ENCODE measurements at regions not wholly inside any gene's neighbourhood (a gene's known extent, or its start where the extent isn't known, plus 50 kb on each side); places are given as distances from the start of the nearest gene placed in this dataset.
"Not testable (repeated sequence)": the region's sequence is repeated elsewhere in the genome, so short reads cannot be mapped to it uniquely, and the experiment has no call there.

DNA sequence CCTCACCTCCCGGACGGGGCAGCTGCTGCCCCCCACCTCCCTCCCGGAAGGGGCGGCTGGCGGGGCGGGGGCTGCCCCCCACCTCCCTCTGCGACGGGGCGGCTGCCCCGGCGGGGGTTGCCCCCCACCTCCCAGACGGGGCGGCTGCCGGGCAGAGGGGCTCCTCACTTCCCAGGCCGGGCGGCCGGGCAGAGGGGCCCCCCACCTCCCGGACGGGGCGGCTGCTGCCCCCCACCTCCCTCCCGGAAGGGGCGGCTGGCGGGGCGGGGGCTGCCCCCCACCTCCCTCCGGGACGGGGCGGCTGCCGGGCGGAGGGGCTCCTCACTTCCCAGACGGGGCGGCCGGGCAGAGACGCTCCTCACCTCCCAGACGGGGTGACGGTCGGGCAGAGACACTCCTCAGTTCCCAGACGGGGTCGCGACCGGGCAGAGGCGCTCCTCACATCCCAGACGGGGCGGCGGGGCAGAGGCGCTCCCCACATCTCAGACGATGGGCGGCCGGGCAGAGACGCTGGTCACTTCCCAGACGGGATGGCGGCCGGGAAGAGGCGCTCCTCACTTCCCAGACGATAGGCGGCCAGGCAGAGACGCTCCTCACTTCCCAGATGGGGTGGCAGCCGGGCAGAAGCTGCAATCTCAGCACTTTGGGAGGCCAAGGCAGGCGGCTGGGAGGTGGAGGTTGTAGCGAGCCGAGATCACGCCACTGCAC, 1218.8 kb downstream of the GATA3 start:
- DNase-seq, result not testable (repeated sequence)

DNA sequence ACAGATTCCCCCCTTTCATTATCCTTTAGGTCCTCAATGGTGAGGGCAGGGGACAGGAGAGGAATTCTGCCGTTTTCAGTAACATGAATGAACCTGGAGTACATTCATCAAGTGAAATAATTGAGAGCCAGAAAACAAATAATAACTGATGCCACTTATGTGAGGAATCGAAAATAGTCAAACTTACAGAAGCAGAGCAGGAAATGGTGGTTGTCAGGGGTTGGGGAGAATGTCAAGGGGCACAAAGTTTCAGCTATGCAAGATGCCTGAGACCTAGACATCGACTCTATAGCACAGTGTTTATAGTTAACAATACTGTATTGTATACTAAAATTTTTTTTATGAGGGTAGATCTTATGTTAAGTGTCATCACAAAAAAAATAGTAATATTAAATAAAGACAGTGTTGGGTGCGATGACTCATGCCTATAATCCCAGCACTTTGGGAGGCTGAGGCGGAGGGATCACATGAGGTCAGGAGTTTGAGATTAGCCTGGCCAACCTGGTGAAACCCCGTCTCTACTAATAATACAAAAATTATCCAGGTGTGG, 1219.8 kb downstream of the GATA3 start:
- no peak for DNase-seq

DNA sequence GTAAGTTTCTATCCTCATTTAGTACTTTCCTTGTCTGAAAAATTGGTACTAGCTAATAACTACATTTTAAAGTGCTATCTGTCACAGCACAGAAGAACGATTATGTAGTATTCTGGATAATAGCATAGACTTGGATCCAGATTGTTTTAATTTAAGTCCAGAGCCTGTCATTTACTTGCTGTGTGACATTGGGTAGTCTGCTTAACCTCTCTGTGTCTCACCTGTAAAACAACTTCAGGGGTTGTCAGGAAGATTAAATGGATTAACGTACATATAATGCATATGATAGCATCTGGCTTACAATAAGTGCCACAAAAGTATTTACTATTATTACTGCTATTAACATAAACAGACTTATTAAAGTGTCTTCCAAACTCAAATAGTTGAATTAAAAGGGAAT, 1221.4 kb downstream of the GATA3 start:
- no peak for DNase-seq

DNA sequence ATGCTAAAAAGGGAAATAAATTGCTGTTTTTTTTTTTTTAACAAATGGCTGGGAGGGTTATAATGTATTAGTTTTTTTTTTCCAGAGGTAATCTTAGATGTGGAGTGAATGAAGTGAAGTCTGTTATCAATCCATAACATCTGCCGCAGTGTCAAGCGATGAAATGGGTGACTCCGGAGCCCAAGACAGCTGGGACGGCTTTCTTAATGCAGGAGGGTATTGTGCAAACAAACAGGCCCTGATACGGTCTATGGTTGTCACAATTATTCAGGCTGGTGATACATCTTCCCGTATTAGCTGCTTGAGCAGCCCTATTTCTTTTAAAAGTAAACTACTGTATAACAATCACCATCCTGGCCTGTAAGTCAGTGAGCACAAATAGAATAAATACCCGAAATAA, 1231.2 kb downstream of the GATA3 start:
- DNase-seq, result no peak

DNA sequence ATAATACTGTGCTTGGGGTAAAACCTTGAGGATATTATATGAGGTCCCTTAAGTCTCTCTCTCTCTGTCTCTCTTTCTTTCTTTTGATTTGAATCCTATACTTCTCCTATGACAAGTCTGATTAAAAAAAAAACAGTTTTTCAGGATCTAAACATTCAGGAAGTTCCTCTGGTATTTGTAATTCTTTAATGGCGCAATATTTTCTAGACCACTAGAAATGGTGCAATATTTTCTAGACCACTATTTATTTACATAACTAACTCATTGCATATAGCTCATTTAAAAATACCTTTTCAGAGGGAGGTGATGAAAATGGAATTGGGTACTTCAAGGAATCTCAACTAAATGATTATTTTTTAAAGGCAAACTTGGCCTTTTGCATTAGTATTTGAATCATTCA, 1235.3 kb downstream of the GATA3 start:
- DNase-seq, result no peak

DNA sequence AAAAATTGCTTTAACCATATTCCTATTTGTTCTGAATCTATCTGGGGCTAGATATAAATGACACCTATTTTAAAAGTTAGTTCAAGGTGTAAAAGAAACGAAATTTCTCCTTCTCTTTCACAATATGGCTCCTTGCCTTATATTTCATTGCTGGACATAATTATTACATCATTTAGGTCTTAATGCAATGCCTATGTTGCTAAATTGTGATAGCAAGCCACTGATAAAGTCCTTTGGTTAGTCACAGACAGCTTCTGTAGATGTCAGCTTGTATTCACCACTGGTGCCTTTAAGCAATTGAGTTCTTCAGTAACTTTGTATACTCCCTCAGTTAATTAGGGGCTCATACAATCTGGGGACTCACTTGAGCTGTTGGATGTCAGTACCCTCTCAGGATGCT, 1236.6 kb downstream of the GATA3 start:
- no peak for DNase-seq

DNA sequence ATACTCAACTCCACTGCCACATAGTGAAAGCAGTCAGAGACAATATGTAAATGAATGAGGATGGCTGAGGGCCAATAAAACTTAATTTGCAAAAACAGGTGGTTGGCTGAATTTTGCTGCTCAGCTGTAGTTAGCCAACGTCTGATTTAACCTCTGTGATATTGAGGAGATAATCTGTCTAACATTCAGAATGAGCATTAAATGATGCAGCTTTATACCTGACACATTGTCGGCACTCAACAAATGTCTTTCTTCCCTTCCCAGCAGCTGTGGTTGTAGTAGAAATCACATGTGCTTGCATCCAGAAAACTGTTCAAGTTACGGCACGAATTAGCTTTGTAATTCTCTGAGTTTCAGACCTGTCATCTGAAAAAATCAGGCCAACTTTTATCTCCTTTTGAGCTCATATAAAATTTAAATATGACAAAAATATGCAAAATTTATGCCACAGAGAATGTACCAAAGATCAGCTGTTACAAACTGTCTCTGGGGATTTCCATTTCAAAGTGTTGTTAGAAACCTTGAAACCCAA, 1239.7 kb downstream of the GATA3 start:
- DNase-seq, result no peak

DNA sequence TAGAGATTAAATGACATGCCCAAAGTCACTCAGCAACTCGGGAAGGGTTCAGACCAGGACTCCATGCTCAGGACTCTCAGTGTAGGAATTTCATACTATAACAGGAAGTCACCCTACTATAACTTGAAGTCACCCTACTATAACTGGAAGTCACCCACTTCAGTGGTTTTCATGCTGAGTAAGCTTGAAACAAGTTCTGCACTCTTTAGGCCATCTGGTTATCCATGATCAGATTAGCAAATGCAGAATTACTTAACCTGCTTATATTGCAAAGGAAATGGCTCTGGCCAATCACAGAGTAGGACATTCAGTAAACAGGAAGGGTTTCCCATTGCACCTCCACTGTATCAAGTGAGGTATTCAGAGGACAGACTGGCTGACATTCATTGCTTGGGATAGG, 1240.4 kb downstream of the GATA3 start:
- no peak for DNase-seq

DNA sequence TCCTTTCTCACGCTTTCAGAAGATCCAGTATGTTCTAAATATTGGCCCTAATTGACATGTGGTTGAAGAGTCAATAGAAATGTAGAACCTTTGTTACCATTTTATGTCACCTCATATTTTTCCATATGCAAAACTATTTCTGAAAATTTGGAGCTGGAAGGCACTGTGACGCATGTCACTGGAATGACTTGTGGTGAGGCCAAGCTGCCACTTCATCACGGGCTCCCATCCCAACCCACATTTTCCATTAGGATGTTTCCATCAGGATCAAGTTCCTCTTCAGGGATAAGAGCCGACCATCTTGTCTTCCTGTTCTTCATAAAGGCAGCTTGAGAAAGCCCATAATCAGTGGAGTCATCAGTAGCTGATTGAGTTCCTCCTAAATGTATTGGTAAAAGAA, 1241.7 kb downstream of the GATA3 start:
- DNase-seq, result no peak

DNA sequence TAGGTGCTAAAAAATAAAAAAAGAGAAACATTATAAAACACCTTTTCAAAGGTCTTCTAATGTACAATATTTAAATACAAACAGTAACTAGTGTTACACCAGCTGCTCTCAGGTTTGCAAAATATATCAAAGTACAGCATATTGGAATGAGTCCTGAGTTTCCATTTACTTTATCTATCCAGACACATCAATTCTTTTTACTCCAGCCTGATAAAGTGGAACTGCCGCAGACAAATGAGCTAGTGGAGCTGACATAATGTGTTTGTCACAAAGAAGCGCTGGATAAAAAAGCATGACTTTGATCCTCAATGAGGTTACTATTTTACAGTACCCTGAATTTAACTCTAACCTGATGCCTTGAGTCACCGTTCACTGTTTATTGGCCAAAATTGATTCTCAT, 1243.1 kb downstream of the GATA3 start:
- no peak for DNase-seq

DNA sequence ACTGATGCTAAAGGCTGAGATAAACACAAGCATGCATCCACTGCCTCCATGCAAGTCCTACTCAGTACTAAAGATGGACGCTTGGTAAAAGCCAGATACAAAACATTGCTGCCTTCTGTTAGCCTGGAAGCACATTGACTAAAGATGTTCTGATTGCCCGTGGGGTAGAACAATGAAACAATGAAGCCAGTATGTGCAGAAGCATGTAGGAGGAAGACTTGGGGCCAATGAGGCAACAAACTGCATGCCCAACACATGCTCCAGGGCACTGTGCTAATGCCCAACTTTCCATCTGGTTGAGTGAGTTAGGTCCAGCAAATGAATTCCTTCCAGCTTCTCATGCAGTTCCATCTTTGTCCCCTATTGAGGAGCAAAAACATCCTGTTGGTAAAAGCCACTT, 1245.5 kb downstream of the GATA3 start:
- no peak for DNase-seq

DNA sequence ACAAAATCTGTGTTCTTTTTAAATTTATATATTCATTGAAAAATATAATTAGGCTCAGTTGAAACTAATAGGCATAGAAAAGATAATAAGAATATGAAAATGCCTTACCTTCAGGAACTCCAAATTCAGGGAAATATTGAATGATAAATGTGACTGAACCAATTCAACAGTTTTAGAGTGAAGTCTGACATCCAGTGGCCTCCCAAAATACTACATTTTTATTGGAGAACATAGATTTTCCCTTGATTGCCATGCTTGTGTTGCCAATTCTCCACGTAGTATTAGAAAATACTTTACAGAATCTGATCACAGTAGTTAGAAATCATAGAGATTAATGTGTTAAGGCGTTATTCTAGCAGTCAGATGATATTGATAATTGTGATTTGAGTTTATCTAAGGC, 1246.7 kb downstream of the GATA3 start:
- DNase-seq, result no peak

DNA sequence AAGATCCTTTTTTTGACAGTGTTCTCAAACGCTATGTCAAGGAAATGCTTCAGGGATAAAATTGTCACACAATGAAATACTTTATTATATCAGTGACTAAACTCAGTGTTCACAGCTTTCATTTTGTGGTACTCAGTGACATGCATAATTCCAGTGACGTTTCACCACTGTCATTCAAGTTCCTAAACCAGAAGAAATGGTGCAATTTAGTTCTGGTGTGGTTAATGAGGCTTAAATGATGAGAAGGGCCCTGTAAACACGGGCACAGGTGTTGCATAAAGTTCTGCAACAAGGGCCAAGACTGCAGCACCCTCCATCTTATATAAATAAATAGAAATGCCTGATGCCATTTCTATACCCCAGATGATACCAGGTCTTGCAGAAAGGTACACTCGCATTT, 1247.1 kb downstream of the GATA3 start:
- DNase-seq, result no peak

DNA sequence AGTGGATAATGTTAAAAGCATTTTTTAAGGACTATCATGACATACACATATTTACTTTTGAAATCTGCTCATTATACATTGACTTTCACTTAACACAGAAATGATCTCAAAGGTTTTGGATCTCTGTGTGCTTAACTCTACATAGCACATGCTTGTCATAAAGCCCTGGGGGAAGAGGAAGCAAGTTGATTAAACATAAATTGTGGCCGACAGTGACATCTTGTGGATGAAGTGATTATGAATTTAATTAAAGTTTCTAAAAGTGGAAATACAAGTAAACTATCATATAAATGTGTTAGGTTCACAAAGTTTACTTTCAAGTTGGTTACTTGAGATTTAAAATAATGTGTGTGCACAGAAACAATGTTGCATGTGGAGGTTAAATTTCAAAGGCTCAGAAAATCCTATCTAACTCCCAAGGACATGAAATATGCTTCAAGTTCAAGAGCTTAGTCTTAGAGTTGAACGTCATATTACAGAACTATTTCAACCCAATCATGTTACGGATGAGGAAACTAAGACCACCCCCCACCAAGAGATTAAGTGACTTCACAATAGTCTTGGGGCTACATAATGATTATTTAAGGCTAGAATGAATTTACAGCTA, 1247.8 kb downstream of the GATA3 start:
- peak; percentile 3 for DNase-seq

DNA sequence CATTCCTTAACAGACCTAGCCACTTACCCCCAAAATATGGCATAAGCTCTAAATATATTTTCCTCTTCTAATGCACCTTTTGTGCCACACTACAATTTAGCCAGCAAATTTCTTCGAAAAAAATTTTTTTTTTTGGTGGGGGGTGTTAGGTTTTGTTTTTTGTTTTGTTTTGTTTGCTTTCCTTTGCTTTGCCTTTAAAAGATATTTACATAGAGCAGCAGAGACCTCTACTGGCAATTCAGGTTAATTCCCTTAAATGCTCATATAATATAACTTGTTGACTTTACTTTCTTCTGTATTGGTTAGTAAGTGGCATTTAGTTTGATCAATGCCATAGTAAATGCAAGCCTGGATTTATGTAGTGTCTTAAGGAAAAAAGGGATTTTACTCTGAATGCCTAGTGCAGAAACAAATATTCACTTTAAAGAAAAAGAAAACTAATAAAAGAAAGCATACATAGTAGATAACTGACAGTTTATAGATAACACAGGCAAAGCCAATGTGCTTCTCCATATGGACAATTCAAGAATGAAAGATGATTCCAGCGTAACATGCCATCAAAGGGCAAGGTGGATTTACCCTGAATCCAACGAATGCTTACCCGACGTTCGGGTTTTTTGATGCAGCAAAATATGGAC, 1250.6 kb downstream of the GATA3 start:
- DNase-seq, result no peak

DNA sequence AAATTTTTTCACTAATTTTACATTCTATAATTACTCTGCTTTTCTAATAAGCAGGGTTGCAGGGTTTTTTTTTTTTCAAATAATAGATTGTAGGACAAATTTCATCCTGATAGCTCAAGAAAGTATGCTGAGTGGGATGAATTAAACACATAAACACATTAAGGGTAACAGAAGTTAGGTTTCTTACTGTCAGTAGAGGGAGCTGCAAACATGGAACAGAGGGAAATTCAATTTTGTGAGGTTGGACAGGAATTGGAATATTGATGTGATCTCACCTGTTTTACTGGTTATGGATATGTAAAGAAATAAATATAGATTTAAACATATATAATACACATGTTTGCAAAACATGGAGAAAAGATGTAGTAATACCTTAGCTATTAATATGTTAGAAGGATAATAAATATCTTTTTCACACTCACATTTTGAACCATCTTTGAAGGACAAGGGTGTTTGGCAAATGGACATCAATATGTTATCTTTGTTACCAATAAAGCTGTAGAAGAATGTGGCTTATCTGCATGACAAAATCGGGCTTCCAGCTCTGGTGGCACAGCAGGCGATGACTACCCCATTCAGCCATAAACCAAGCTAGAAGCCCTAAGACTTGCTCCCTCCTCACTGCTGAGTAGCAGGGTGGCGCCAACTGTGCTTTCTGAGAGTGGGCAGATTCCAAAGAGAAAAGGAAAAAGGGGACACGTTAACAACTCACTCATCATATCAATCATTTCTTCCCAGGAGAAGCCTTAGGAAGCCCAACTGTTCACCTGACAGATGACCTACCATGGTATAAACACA, 1257.4 kb downstream of the GATA3 start:
- DNase-seq, result no peak

DNA sequence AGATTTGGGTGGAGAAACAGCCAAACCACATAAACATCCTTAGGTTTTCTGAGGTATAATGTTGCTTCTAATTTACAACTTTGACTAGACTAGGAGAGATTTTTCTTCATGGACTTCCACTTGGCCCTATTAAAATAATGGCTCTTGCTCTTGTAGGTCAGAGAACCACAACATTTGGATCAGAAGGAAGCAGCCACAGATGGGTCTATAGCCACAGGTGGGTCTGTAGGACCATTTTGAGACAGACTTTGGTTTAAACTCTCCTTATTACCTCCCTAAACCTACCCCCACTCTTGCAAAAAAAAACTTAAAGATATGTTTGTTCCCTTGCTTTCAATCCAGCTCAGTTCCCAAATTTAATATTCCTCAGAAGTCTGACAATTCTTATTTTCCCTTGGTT, 1260.8 kb downstream of the GATA3 start:
- DNase-seq, result no peak

DNA sequence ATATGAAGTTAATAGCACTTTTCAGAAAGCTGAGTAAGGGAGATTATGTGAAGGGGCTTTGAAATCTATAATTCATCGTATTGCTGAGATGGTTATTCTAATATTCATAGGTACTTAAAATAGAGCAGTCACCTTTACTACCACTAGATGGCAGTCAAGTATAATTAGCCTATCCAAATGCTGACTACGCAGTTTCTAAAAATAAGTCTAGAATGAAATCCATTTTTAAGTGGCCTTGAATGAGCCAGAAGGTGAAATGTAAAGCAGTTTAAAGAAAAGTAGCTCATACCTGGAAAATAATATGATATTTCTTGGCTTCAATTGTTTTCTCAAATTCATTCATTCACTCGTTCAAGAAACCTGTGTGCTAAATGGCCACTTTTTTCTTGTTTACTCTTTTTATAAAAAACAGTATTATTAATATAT, 1277.1 kb downstream of the GATA3 start:
- DNase-seq, result no peak

DNA sequence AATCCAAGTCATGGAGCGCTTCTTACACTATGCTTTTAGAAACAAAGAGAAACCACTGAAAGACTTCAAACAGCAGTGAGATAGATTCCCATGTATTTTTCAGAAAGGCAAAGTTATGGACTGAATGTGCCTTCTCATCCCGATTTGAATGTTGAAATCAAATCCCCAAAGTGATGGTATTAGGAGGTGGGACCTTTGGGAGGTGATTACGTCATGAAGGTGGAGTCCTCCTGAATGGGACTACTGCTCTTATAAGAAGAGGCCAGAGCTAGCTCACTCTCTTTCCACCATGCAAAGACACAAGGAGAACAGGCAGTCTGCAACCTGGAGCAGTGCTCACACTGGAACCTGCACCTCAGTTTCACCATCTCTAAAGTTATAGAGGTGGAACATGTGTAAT, 1279.8 kb downstream of the GATA3 start:
- DNase-seq, result no peak

DNA sequence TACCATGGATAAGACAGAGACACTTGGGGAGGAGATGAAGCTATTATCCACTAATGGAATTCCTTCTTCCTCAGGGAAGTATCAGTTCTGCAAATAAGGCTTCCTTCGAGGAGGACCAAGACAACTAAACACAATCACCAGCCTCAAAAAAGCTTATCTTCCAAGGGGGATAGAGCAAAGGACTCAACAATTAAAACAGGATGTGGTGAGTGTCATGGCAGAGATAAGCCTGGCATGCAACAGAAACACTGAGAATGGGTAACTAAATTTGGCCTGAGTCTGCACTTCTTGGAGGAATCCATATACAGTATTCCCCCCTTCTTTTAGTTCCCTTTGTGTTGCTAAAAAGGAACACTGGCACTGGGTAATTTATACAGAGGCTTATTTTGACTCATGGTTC, 1285.2 kb downstream of the GATA3 start:
- no peak for DNase-seq

DNA sequence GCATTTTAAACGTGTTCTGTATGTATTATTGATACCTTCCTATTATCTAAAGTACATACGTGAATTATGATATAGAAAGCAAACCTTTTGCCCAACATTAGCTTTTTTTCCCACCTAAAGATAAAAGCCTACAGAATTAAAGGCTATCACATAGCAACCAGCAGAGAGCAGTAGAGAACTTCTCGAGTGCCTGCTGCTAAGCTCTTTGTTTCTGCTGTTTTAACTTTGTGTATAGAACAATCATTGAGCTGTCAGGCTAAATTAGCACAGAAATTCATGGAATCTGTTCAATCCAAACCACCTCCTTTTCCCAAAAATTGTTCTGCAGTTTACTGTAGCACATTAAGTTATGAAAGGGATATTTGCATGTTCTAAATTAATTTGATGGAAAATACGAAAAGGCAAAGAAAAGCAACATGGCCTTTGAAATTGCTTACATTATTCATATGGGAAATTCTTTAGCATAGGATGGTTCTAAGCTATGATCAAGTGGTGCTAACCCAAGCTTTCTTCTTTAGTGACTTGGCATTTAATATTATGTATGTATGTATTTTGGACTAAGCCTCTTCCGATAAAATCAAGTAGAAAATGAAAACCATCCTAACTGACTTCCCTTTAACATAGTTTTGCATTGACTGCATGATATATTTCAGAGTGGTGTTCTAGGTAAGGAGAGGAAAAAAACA, 1288.5 kb downstream of the GATA3 start:
- no peak for DNase-seq

DNA sequence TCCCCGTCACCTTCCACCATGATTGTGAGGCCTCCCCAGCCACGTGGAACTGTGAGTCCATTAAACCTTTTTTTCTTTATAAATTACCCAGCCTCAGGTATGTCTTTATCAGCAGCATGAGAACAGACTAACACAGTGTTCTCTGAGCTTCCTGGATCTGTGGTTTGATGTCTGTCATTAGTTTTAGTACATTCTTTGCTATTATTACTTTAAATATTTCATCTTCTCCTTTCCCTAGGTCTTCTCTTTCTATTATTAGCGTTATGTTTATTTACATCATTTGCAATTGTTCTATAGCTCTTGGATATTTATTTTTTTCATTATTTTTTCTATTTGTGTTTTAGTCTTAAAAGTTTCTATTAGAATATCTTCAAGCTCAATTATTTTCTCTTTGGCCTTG, 1293.4 kb downstream of the GATA3 start:
- not testable (repeated sequence) for DNase-seq

DNA sequence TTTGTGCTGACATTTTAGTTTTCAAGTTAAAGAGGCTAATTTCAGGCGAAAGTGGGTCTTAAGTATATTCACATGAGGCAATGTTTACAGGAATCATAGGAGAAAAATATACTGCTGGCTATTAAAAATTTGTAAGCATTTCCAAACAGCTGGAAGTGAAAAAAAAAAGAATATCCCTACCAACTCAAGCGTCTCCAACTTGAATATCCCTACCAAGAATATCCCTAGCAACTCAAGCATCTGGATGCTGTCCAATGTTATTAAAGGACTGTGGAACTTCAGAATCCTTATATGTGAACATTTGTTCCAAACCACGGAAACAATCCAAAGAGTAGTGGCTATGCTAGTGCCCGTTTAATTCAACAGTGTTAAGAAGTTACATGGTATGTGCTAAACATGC, 1303.0 kb downstream of the GATA3 start:
- DNase-seq, result no peak
